A673 (cell line): ENCODE measurements at regions not wholly inside any gene's neighbourhood (a gene's known extent, or its start where the extent isn't known, plus 50 kb on each side); places are given as distances from the start of the nearest gene placed in this dataset.

Source experiments
- BruUV-seq: library from RNA; stranded (reverse); fragments of 400-500 nt; replicated peaks from 2 replicates; lab custom pipeline; 2021; lab: Mats Ljungman, UMichigan
- CTCF ChIA-PET: fragments of 300-600 bp; sonication (Branson Sonifier 250); formaldehyde crosslinking; loops from one replicate; lab custom pipeline; 2022; ENCODE audit warnings: antibody characterized with exemption; lab: Charles Lee
- POLR2A ChIA-PET: fragments of 300-600 bp; sonication (Branson Sonifier 250); formaldehyde crosslinking; loops from one replicate; lab custom pipeline; 2022; ENCODE audit warnings: antibody characterized with exemption; ENCODE audit not compliant: low non-redundant PET; lab: Charles Lee
- DNase-seq: peaks from one replicate; pipeline ENCODE4 v3.0.0-alpha.2; 2015; ENCODE audit warnings: low spot score
- H3K27ac ChIP-seq: fragments of 200-600 bp; sonication (generic); 2 replicates; pipeline ENCODE4 v1.5.1; 2016; ENCODE audit warnings: mixed run types, low read depth, mild to moderate bottlenecking, mixed read lengths, antibody characterized with exemption, low read length; ENCODE audit not compliant: poor library complexity, severe bottlenecking
- H3K27me3 ChIP-seq: fragments of 200-600 bp; sonication (generic); replicated peaks from 2 replicates; pipeline ENCODE4 v1.6.1; 2017; ENCODE audit warnings: mixed run types, low read depth, mild to moderate bottlenecking, mixed read lengths, antibody characterized with exemption, low read length; ENCODE audit not compliant: insufficient read depth, poor library complexity
- H3K36me3 ChIP-seq: fragments of 200-600 bp; sonication (generic); 2 replicates; pipeline ENCODE4 v1.6.1; 2016; ENCODE audit warnings: mixed run types, mild to moderate bottlenecking, mixed read lengths, antibody characterized with exemption, low read length; ENCODE audit not compliant: insufficient read depth, poor library complexity, severe bottlenecking
- H3K4me1 ChIP-seq: fragments of 200-600 bp; sonication (generic); 2 replicates; pipeline ENCODE4 v1.6.1; 2017; ENCODE audit warnings: mixed run types, mild to moderate bottlenecking, mixed read lengths, antibody characterized with exemption, low read length; ENCODE audit not compliant: insufficient read depth, poor library complexity, severe bottlenecking
- H3K4me3 ChIP-seq: fragments of 200-600 bp; sonication (generic); 2 replicates; pipeline ENCODE4 v1.5.1; 2016; ENCODE audit warnings: low read depth, mixed run types, mild to moderate bottlenecking, mixed read lengths, low read length; ENCODE audit not compliant: poor library complexity, severe bottlenecking
- H3K9me3 ChIP-seq: fragments of 200-600 bp; sonication (generic); 2 replicates; pipeline ENCODE4 v1.6.1; 2016; ENCODE audit warnings: mixed run types, low read depth, mild to moderate bottlenecking, mixed read lengths, antibody characterized with exemption, low read length; ENCODE audit not compliant: poor library complexity, severe bottlenecking
- EZH2 ChIP-seq: fragments of 200-600 bp; sonication (generic); IDR thresholded peaks from 2 replicates; pipeline ENCODE4 v1.6.1; 2017; ENCODE audit warnings: borderline replicate concordance, low read depth, mild to moderate bottlenecking, mixed read lengths, antibody characterized with exemption, low read length; ENCODE audit not compliant: poor library complexity, severe bottlenecking
- intact Hi-C: fragments of 100-400 bp; cut with micrococcal nuclease; formaldehyde crosslinking; loops from one replicate; pipeline ENCODE4 v1.10.0; 2022; ENCODE audit not compliant: unreplicated experiment
- TF ChIP-seq, protein P1 (sequence below): fragments of 300-800, 200-600 bp; sonication (generic); conservative IDR thresholded peaks from 2 replicates; pipeline ENCODE4 v1.5.1; 2017; ENCODE audit warnings: low read depth, mild to moderate bottlenecking, antibody characterized with exemption, low read length, moderate library complexity, mixed read lengths

DNA sequence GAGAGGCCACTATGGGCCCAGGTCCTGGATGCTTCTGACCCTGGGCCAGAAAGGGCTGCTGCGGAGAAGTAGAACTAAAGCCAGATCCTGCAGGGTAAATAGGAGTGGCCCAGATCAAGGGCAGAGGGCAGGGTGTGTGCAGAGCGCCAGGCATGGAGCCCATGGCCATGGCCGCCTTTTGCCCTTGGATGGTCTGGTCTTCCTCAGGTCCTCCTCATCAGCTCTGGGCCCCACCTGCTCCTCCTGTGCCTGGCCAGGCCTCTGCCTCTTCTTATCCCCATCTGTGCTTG is 277.6 kb downstream of the BRD1 start:
- no peak overlapping the region for H3K27ac ChIP-seq
- no peak overlapping the region for H3K4me3 ChIP-seq
- intact Hi-C loops: no loop called here
- no peaks in the 10 kb centered on the region for H3K9me3 ChIP-seq
- CTCF ChIA-PET: no interaction called here
- H3K27me3 ChIP-seq: no peaks in the 10 kb centered on the region
- BruUV-seq: no TSS peak
- POLR2A ChIA-PET: no interaction called here
- TF ChIP-seq, protein P1, sequence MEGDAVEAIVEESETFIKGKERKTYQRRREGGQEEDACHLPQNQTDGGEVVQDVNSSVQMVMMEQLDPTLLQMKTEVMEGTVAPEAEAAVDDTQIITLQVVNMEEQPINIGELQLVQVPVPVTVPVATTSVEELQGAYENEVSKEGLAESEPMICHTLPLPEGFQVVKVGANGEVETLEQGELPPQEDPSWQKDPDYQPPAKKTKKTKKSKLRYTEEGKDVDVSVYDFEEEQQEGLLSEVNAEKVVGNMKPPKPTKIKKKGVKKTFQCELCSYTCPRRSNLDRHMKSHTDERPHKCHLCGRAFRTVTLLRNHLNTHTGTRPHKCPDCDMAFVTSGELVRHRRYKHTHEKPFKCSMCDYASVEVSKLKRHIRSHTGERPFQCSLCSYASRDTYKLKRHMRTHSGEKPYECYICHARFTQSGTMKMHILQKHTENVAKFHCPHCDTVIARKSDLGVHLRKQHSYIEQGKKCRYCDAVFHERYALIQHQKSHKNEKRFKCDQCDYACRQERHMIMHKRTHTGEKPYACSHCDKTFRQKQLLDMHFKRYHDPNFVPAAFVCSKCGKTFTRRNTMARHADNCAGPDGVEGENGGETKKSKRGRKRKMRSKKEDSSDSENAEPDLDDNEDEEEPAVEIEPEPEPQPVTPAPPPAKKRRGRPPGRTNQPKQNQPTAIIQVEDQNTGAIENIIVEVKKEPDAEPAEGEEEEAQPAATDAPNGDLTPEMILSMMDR: no peak
- TF ChIP-seq EZH2: no peak
- no peaks in the 10 kb centered on the region for H3K36me3 ChIP-seq
- peaks cover 10% of the 10 kb centered on the region for H3K4me1 ChIP-seq
- no peak for DNase-seq

DNA sequence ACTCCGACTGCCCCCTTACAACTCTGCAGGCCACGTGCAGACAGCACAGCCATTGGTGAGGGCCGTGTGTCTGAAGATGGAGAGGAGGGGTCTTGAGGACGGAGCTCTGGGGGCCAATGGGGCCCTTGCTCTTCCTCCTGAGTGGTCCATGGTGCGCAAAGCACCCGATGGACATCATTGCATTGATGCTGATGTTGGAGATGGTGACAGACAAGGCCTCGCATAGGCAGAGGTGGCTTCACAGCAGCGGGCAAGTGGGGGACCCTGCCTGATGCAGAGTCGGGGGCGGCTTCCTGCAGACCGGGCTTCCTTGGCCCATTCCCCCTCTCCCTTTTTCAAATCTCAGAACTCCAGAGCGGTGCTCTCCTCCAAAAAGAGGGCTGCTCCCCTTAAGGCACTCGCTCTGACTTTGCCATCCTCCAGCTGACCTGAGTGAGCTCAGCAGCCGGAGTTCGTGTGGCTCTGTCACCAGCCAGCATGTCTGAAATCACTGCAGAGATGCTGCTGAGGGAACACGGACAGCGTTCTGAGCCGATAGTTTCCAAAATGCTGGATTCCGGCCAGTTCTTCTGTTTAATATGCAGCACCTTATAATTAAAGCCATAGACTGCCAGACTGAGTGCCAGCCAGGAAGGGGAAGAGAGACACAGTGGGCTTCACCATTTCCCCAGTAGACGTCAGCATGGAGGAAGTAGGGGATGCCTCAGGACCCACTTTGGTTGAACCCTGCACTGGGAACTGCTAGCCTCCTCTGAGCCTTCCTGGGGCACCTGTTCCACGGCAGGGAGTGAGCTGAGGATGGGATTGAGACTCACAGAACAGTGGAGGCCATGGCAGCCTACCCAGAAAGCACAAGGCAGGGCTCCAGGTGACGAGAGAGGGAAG is 278.2 kb downstream of the BRD1 start:
- Histone ChIP-seq H3K4me3 (no peak overlapping the region), H3K27me3 (no peaks in the 10 kb centered on the region), H3K36me3 (no peaks in the 10 kb centered on the region), H3K9me3 (no peaks in the 10 kb centered on the region), H3K27ac (no peak overlapping the region), H3K4me1 (peaks cover 10% of the 10 kb centered on the region)
- TF ChIP-seq, protein P1: no peak
- TF ChIP-seq EZH2: no peak
- intact Hi-C loops: no loop called here
- ChIA-PET CTCF (no interaction called here), POLR2A (no interaction called here)
- BruUV-seq: no TSS peak
- DNase-seq: peak; percentile 56

DNA sequence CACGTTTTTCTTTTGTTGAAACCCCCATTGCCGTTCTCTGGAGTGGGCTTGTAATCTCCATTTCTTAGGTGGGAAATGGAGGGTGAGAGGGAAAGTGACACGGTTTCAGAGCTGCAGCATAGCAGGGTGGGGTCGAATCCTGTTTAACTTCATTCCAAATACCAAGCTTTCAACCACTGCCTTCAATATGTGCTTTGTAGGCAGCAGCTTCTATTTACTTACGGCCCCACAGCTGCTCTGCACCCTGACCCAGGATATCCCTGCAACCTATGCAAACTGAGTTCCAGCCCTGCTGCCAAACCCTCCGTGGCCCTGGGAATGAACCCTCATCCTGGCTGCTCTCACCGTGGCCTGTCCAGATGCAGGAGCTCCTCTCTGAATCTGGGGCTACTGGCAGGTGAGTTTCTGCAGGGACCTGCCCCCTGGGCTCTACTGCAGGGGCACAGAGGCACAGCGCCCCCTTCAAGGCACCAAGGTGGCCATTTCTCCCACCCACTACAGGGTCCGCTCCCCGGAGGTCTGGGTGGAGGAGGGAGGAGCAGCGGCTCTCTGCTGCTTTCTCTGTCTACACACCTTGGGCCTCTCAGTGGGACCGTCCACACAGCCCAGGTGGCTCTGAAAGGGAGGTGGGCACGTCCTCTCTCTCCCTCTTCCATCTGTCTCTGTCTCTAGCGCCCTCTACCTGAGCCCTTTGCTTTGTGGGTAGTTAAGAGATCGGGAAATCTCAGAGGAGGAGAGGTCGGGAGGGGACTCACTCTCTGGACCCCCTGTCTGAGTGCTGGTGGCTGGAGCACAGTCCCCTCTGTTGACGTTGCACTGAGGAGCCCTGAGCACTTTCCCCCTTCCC is 279.1 kb downstream of the BRD1 start:
- Histone ChIP-seq H3K27ac (no peak overlapping the region), H3K36me3 (no peaks in the 10 kb centered on the region), H3K4me3 (no peak overlapping the region), H3K27me3 (no peaks in the 10 kb centered on the region), H3K4me1 (peaks cover 10% of the 10 kb centered on the region), H3K9me3 (no peaks in the 10 kb centered on the region)
- no peak for DNase-seq
- BruUV-seq: no TSS peak
- ChIA-PET CTCF (no interaction called here), POLR2A (no interaction called here)
- intact Hi-C loops: no loop called here
- TF ChIP-seq EZH2: no peak
- TF ChIP-seq, protein P1: peak; percentile 35; the same call in 1 of the 2 replicates
